Neural crest cell (in vitro differentiated cells): ENCODE measurements at regions not wholly inside any gene's neighbourhood (a gene's known extent, or its start where the extent isn't known, plus 50 kb on each side); places are given as distances from the start of the nearest gene placed in this dataset.

Experiments
- DNase-seq: peaks from one replicate; pipeline ENCODE4 v3.0.0; 2021; ENCODE audit warnings: low read depth, mixed read lengths, low spot score
- H3K27ac Mint-ChIP-seq: one replicate; pipeline ENCODE4 v1.8.0; 2021; ENCODE audit warnings: mild to moderate bottlenecking, mixed read lengths; ENCODE audit not compliant: unreplicated experiment
- H3K27me3 Mint-ChIP-seq: 2 replicates; pipeline ENCODE4 v1.8.0; 2021; ENCODE audit warnings: low read depth, mild to moderate bottlenecking, mixed read lengths
- H3K36me3 Mint-ChIP-seq: 2 replicates; pipeline ENCODE4 v1.8.0; 2021; ENCODE audit warnings: low read depth, mild to moderate bottlenecking, mixed read lengths
- H3K4me1 Mint-ChIP-seq: 2 replicates; pipeline ENCODE4 v1.8.0; 2021; ENCODE audit warnings: mixed read lengths
- H3K4me3 Mint-ChIP-seq: one replicate; pipeline ENCODE4 v1.8.0; 2021; ENCODE audit warnings: mild to moderate bottlenecking, mixed read lengths
- H3K9me3 Mint-ChIP-seq: 2 replicates; pipeline ENCODE4 v1.8.0; 2021; ENCODE audit warnings: mixed read lengths
- CTCF ChIP-seq: fragments of 200-600 bp; sonication (generic); conservative IDR thresholded peaks from 2 replicates; pipeline ENCODE4 v1.5.0; 2021; ENCODE audit warnings: antibody characterized with exemption, mild to moderate bottlenecking

GRCh38 chr10:52466464-52466863, 152.4 kb downstream of the DKK1 start:
- Mint-ChIP-seq H3K4me1 (no peaks in the 10 kb centered on the region), H3K4me3 (no peak overlapping the region), H3K9me3 (no peaks in the 10 kb centered on the region), H3K36me3 (no peaks in the 10 kb centered on the region), H3K27me3 (no peaks in the 10 kb centered on the region), H3K27ac (no peak overlapping the region)
- TF ChIP-seq CTCF = no peak
- DNase-seq = no peak

- Mint-ChIP-seq H3K27ac (no peak overlapping the region), H3K4me1 (no peaks in the 10 kb centered on the region), H3K9me3 (no peaks in the 10 kb centered on the region), H3K4me3 (no peak overlapping the region), H3K27me3 (no peaks in the 10 kb centered on the region), H3K36me3 (no peaks in the 10 kb centered on the region)
- TF ChIP-seq CTCF = no peak
- no peak for DNase-seq
Observed at GRCh38 chr10:52469970-52470705, 156.1 kb downstream of the DKK1 start.

GRCh38 chr10:52472406-52473146, 158.5 kb downstream of the DKK1 start:
- no peak overlapping the region for H3K4me3 Mint-ChIP-seq
- no peaks in the 10 kb centered on the region for H3K4me1 Mint-ChIP-seq
- no peak for DNase-seq
- no peaks in the 10 kb centered on the region for H3K9me3 Mint-ChIP-seq
- H3K27me3 Mint-ChIP-seq = no peaks in the 10 kb centered on the region
- no peak for TF ChIP-seq CTCF
- H3K36me3 Mint-ChIP-seq = no peaks in the 10 kb centered on the region
- no peak overlapping the region for H3K27ac Mint-ChIP-seq

GRCh38 chr10:52474265-52474664, 160.2 kb downstream of the DKK1 start:
- Mint-ChIP-seq H3K27ac (no peak overlapping the region), H3K4me1 (no peaks in the 10 kb centered on the region), H3K36me3 (no peaks in the 10 kb centered on the region), H3K4me3 (no peak overlapping the region), H3K9me3 (no peaks in the 10 kb centered on the region), H3K27me3 (no peaks in the 10 kb centered on the region)
- DNase-seq = no peak
- no peak for TF ChIP-seq CTCF

GRCh38 chr10:52477305-52477704, 163.2 kb downstream of the DKK1 start:
- TF ChIP-seq CTCF = no peak
- DNase-seq = no peak
- Mint-ChIP-seq H3K27ac (no peak overlapping the region), H3K36me3 (no peaks in the 10 kb centered on the region), H3K4me1 (no peaks in the 10 kb centered on the region), H3K4me3 (no peak overlapping the region), H3K27me3 (no peaks in the 10 kb centered on the region), H3K9me3 (no peaks in the 10 kb centered on the region)
